ENCODE measurements at regions not wholly inside any gene's neighbourhood (a gene's known extent, or its start where the extent isn't known, plus 50 kb on each side); places are given as distances from the start of the nearest gene placed in this dataset.

DNA sequence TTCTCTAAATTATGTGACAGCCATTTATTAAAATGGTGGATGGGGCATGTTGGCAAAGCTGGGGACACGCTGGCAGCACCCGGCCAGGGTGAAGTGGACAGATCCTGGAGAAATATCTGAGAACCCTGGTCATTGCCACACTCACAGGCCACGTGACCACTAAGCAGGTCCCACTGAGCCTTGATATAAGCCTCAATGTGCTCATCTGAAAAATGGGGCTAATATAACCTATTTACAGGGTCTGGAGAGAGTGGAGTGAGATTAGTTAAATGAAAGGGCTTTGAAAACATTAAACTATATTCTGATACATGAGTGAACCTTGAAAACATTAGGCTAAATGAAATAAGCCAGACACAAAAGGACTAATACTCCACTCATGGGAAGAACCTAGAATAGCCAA, 108.9 kb downstream of the RBFOX3 start:
- no peak for FAIRE-seq
- CTCF ChIA-PET (ENCODE audit: low intra/inter-chr PET ratio, low total read pairs): no interaction called here
- H4K20me1 ChIP-seq (ENCODE audit: insufficient read depth, low read length): no peaks in the 10 kb centered on the region

More for the DNA sequence above, 108.9 kb downstream of the RBFOX3 start:
- Histone ChIP-seq H3K79me2 (ENCODE audit: insufficient read depth, low read length) (no peaks in the 10 kb centered on the region), H3K27me3 (ENCODE audit: control insufficient read depth in 1 of 2, insufficient read depth in 2 of 2, low read length in 2 of 2) (peaks cover 4 to 64% of the 10 kb centered on the region in 2 experiments; a peak in 3 of 5 replicates), H3K4me2 (ENCODE audit: low read depth, low read length) (no peak overlapping the region), H3K36me3 (replicated peaks in 1 of 2; ENCODE audit: control insufficient read depth in 1 of 2, insufficient read depth in 2 of 2, low read length in 2 of 2) (no peaks in the 10 kb centered on the region), H3K9me3 (ENCODE audit: low read length) (no peaks in the 10 kb centered on the region), H2AFZ (ENCODE audit: low read length) (no peak overlapping the region), H3K27ac (ENCODE audit: extremely low read length, insufficient read depth, low read length) (no peak overlapping the region), H3K9ac (ENCODE audit: insufficient read depth, low read depth, low read length) (no peak overlapping the region), H3K4me3 (replicated peaks in 1 of 3; ENCODE audit: insufficient read depth in 1 of 3, low read depth in 2 of 3, low read length in 3 of 3) (no peak overlapping the region), H3K4me1 (ENCODE audit: insufficient read depth, low read length) (no peaks in the 10 kb centered on the region)
- ATAC-seq (no peak), DNase-seq (ENCODE audit: low spot score) (no peak)
- TF ChIP-seq, protein P1, sequence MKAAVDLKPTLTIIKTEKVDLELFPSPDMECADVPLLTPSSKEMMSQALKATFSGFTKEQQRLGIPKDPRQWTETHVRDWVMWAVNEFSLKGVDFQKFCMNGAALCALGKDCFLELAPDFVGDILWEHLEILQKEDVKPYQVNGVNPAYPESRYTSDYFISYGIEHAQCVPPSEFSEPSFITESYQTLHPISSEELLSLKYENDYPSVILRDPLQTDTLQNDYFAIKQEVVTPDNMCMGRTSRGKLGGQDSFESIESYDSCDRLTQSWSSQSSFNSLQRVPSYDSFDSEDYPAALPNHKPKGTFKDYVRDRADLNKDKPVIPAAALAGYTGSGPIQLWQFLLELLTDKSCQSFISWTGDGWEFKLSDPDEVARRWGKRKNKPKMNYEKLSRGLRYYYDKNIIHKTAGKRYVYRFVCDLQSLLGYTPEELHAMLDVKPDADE (CRISPR knock-in tag; IDR thresholded peaks at IDR 0.05): no peak
- TF ChIP-seq MAFF (IDR thresholded peaks at IDR 0.05; ENCODE audit: low read depth, low read length) (no peak), ZNF382 (CRISPR knock-in tag; IDR thresholded peaks at IDR 0.05; ENCODE audit: borderline replicate concordance) (no peak), ZFP36L2 (CRISPR knock-in tag; IDR thresholded peaks at IDR 0.05) (no peak), ZNF629 (CRISPR knock-in tag; conservative IDR thresholded peaks at IDR 0.05) (peak; percentile 61), ZBTB25 (CRISPR knock-in tag; IDR thresholded peaks at IDR 0.05) (no peak)
- TF ChIP-seq, protein P2, sequence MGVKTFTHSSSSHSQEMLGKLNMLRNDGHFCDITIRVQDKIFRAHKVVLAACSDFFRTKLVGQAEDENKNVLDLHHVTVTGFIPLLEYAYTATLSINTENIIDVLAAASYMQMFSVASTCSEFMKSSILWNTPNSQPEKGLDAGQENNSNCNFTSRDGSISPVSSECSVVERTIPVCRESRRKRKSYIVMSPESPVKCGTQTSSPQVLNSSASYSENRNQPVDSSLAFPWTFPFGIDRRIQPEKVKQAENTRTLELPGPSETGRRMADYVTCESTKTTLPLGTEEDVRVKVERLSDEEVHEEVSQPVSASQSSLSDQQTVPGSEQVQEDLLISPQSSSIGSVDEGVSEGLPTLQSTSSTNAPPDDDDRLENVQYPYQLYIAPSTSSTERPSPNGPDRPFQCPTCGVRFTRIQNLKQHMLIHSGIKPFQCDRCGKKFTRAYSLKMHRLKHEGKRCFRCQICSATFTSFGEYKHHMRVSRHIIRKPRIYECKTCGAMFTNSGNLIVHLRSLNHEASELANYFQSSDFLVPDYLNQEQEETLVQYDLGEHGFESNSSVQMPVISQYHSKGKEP (CRISPR knock-in tag; IDR thresholded peaks at IDR 0.05): no peak
- in situ Hi-C loops (cut with HindIII; ENCODE audit: extremely low pct_ligation_motif_present, low pct_unique_long_range_greater_than_20kb): no loop called here
- WGBS (ENCODE audit: low lambda C conversion rate): 39% methylated on average over 3 of the region's 3 CpGs
- POLR2A ChIA-PET: no interaction called here
- no TSS peak for BruUV-seq (replicated peaks)
- intact Hi-C loops (cut with micrococcal nuclease; ENCODE audit: unreplicated experiment): no loop called here

Data from HepG2 (cell line).